Frontal cortex (tissue), 3 donors: ENCODE measurements at regions not wholly inside any gene's neighbourhood (a gene's known extent, or its start where the extent isn't known, plus 50 kb on each side); places are given as distances from the start of the nearest gene placed in this dataset.
"Not testable (repeated sequence)": the region's sequence is repeated elsewhere in the genome, so short reads cannot be mapped to it uniquely, and the experiment has no call there.

Source experiments
- DNase-seq, 2 donors: peaks; one replicate each; pipeline ENCODE4 v3.0.0; 2012; ENCODE audit warnings: low spot score in 2 of 2
- FAIRE-seq: peaks from 2 replicates; lab custom pipeline; 2012; peaks lifted over from hg19 to GRCh38; lab: Jason Lieb, UNC
- donor health status: control.
- donor health status: control.
- donor health status: control.

DNA sequence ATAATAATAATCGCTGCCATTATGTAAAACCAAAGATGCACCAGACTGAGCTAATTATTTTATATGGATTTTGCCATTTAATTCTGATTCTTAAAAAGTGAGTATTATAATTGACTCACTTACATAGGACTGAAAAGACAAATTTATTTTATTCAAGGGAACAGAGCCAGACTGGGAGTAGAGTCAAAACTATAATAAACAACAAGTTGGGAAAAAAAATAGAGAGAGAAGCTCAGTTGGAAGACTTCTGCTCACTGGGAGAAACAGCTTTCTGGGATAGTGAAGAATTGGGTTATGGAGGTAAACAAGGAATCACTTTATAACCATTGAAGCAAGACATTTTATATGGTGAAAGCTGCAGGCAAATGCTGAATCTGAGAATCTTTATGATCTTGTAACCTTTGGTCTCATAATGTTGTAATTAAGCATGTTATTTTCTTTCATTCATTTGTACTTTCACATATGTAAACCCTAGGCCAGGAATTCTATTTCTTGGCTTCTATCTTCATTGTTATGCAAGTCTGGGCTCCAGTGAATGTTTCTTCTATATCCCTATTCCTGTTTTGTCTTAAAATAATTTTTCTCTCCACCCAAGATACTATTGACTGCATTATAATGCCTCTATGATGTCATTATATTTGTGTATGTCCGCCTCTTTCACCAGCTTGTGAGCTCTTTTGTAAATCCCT is 725.3 kb upstream of the CCDC179 start:
- FAIRE-seq (no peak), DNase-seq (no peak)

DNA sequence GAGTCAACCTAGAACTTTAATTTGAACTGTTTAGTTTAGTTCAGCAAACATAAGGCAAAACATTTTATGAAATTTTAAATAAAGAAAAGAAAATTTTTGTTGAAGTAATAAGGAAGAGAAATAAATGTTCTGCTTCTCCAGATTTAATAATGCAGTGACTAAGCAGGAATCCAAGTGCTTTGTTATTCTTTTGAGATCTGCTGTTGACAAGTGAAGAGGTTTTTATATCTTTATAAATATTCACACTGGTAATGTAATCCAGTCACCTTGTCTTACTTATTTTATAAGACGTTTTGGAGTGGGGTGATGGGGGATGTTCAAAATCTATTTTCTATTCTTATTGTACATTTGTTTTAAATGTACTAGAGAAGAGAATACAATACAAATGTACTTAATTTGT is 725.9 kb upstream of the CCDC179 start:
- DNase-seq (no peak), FAIRE-seq (no peak)

DNA sequence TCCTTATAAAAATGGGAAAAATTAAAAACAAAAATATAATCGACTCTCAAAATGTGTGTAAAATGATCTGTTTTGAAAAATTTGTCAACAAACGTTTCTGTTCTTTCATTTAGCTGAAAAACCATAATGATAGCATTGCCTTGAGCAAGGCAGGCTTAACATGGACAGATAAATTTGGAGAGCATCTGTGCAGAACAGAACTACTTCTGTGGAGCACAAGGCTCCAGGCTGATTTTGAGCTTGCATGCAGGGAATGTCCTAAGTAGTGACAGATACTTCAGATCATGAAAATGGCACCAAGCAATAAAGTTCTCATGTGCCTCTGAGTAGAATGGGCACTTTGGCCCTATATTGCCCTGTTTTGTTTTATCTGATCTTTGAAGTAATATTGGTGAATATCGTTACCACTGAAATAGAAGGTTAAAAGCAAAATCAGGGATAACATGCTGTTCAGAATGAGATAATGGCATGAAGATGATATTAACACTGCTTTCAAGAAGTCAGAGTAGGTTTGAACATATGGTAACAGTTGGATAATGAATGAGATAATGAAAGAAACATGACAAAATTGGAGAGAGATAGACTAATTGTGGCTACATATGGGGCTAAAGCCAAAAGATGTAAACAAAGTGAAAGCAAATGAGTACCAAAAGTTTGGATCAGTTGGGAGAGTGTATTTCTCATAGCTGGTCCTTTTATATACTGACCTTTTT is 730.5 kb upstream of the CCDC179 start:
- no peak for FAIRE-seq
- no peak for DNase-seq

DNA sequence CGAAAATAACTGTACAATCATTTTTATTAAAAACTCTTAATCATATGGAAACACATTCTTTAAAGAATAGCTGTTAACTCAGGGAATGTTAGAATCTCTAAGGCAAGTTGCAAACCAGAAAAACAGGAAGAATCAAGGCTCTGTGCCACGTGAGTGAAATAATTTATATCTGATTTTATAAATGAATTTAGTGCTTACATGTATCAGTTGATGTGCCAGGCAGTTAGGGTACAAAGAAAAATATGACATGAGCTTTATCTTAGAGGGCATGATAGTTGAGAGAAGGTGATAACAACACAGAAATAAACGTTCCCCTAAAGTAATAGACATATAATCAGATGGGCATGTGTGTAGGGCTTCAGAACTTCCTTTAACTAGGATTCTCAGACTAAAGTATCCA is 734.5 kb upstream of the CCDC179 start:
- no peak for DNase-seq
- no peak for FAIRE-seq

DNA sequence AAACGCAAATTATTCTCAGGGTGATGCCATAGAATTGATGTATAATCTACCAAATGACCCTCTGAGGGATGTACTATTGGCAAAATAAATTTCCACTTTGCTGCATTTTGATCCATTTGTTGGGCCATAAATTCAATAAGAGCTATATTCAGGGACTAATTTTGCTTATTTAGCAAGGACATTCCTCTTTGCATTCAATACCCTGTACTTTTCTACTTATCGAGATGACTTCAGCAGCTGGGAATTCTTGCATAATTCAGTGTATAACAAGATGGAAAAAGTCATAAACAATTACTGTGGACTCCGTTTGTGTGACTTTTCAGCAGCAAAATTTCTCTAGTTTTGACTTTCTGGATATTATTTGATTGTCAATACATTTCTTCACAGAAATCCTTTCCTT is 744.7 kb upstream of the CCDC179 start:
- DNase-seq: no peak
- no peak for FAIRE-seq

GRCh38 chr11:23606191-23606590 is 745.9 kb upstream of the CCDC179 start:
- FAIRE-seq (no peak), DNase-seq (no peak)

DNA sequence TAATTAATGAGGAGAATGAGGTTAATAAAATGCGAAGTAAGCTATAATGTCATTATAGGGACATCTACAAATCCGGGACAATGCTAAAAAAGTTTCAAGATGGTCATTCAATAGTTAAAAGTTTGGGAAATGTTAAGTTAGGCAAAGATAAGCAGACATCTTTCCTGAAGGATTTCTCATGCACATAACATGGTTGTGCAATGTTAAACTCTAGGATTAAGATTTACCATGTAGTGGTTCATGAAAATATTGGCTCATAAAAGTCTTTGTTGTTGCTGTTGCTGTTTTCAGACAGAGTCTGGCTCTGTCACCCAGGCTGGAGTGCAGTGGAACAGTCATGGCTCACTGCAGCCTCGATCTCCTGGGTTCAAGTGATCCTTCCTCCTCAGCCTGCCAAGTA is 751.5 kb upstream of the CCDC179 start:
- DNase-seq (no peak), FAIRE-seq (no peak)

DNA sequence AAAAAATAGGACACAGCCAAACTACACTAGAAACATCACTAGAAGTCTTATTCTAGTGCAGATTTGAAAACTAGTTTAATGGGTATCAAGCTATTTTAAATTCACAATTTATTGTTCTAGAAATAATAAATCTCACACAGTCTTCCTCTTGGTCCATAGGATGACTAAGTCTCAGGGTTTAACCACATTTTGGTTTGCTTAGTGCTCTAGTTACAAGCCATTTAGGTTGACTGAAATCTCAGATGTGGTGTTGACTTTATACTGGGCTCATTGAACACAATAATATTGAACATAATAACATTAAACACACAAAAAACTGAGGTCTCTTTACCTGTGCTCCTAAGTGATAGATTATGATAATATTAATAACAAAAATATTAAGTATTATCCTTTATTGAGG is 760.3 kb upstream of the CCDC179 start:
- no peak for FAIRE-seq
- no peak for DNase-seq

DNA sequence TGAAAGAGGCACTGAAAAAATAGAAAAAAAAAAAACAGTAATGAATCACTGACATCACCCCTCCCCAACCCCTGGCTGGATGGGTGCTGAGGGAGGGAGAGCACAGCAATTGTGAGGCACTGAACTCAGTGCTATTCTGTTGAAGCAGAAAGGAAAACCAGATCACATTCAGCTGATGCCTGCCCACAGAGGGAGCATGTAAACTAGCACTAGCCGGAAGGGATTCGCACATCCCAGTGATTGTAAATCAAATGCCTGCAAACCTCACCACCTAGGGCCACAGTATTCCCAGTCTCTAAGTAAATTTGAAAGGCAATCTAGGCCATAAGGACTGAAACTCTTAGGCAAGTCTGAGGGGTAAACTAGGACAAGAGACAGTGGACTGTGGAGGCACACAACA is 772.0 kb upstream of the CCDC179 start:
- DNase-seq (no peak), FAIRE-seq (no peak)

DNA sequence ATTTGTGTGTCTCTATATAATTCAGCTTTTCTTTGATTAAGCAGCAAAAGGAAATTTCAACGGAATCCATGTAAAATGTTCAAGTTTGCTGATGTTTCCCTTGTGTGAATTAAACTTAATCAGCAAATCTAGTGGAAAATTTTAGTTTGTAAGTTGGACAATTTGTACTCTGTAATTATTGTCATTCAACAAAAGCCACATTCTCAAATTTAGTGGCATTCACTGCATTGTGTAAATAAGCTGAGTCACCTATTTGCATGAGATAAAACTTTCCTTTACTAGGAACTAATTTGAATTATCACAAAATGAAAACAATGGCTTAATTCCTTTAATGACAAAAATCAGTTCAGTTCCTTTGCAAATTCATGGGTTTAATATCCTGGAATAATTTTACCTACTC is 784.2 kb upstream of the CCDC179 start:
- no peak for FAIRE-seq
- DNase-seq: no peak

GRCh38 chr11:23652336-23652735 is 792.1 kb upstream of the CCDC179 start:
- not testable (repeated sequence) for FAIRE-seq, DNase-seq

GRCh38 chr11:23653071-23653675 is 792.9 kb upstream of the CCDC179 start:
- DNase-seq (no peak), FAIRE-seq (no peak)

DNA sequence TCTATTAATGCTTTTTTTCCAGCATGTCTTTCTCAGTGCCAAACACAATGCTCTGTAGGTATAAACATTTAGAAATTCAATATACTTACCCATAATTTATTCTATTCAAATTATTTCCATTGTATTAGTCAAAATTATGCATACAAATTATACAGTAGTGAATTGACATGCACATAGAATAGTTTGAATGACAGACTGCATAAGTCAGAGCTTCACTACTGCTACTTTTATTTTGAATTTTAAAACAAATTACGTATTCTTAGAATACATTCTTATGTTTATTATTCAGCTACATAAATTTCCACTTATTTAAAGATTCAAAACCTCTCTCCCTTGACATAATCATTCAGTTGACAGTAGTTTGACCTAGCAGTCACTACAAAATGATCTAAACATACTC is 808.0 kb upstream of the CCDC179 start:
- FAIRE-seq: no peak

GRCh38 chr11:23673366-23673765 is 813.1 kb upstream of the CCDC179 start:
- FAIRE-seq: no peak
- DNase-seq: no peak

More for the DNA sequence above, 808.0 kb upstream of the CCDC179 start:
- no peak for DNase-seq

- FAIRE-seq (no peak), DNase-seq (no peak)
These were observed 814.6 kb upstream of the CCDC179 start for GRCh38 chr11:23674866-23675265.

GRCh38 chr11:23679041-23679440 is 817.8 kb upstream of the LUZP2 start:
- DNase-seq: no peak
- FAIRE-seq: no peak

DNA sequence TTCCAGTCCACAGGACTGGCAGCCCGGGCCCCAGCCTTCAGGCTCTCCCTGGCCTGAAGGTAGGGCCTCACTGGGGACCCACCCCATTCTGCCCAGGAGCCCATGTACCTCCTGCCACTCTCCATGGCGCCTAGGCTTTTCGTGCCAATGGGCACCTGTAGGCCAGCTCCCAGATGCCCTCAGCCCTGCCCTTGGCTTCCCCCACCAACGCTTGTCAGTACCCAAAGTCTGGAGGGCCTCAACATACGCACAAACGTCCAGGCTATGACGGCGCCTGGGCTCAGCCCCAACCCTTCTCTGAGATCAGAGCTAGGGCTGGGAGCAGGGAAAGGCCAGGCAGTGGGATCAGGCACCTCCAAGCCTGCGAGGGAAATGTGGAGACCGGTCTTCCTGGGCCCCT is 816.9 kb upstream of the LUZP2 start:
- DNase-seq (no peak), FAIRE-seq (no peak)

DNA sequence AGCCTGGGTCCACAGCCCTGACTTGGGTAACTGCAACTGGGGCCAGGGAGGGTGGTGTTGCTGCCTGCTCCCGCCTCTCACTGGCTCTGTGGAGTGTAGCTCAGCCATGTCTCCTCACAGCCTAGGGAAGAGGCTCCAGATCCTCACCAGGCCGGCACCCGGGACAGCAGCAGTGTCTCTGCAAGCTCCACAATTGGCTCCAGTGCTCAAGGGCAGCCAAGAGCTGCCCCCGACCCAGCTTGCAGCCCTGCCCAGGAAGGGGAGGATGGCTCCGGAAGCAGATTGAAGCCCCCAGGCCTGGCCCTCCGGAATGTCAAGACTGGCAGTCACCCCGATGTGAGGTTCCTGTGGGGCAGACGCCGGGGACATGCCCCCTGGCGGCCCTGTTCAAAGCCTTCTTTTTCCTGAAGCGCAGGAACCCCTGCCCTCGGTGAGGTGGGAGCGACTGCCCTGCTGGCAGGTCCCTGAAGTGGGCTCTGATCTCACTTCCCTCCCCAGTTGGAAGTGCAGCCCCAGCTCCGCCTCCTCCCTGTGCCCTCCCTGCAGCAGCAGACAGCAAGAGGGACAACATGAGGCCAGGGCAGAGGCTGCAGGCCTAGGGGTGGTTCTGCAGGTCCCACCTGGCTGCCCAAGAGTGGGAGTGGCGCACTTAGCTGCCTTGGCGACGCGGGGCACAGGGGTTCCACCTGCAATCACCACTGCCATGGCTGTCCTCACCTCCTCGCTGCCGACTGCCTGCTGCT is 816.2 kb upstream of the LUZP2 start:
- no peak for FAIRE-seq

GRCh38 chr11:23684701-23685100 is 812.2 kb upstream of the LUZP2 start:
- no peak for DNase-seq

More for the DNA sequence above, 816.2 kb upstream of the LUZP2 start:
- DNase-seq: no peak

DNA sequence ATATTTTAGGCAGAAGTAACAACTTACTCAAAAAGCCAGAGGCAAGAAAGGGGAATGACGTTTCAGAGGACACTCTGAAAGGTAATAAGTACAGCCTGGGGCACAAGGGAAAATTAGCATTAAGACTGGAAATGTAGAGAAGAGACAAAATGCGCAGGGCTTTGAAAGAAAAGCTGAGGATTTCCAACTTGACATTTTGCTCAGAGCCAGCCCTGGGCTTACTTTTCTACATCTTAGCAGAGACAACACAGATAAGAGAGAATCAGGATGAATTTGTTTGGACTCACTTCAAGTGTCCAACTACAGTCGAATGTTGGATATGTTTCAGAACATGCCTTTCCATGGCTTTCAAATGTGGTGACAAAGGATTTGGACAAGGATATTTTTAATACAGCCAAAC is 808.9 kb upstream of the LUZP2 start:
- DNase-seq: no peak
- no peak for FAIRE-seq

More at GRCh38 chr11:23684701-23685100, 812.2 kb upstream of the LUZP2 start:
- FAIRE-seq: no peak

DNA sequence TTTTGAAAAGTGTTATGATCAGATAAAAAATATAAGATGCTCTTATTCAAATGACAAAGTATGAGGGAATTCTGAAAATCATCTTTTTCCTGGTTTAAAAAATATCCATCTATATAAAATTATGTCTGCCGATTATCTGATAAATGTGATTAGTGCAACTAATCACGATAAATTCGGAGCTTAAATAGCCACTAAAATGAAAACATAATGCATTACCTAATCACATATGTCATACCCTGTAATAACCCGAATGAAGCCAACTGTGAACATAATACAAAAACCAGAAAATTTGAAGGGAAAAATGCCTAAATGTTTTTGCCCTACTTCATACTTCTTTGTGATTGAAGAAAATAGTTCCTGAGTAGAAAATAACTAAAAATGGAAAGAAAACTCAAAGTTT is 808.4 kb upstream of the LUZP2 start:
- FAIRE-seq (no peak), DNase-seq (no peak)
